ENCODE measurements at regions not wholly inside any gene's neighbourhood (a gene's known extent, or its start where the extent isn't known, plus 50 kb on each side); places are given as distances from the start of the nearest gene placed in this dataset.

GRCh38 chr18:44290366-44290977, 390.2 kb upstream of the SETBP1 start:
- no TSS peak for BruUV-seq (replicated peaks)
- no peak for TF ChIP-seq CTCF (IDR thresholded peaks at IDR 0.05; ENCODE audit: unreplicated experiment)
- CTCF ChIA-PET: no interaction called here
- Mint-ChIP-seq H3K27me3 (ENCODE audit: unreplicated experiment) (no peaks in the 10 kb centered on the region), H3K36me3 (ENCODE audit: insufficient read depth, unreplicated experiment) (no peaks in the 10 kb centered on the region), H3K4me3 (ENCODE audit: low read depth, unreplicated experiment) (no peak overlapping the region), H3K9me3 (ENCODE audit: low read depth, unreplicated experiment) (no peaks in the 10 kb centered on the region), H3K4me1 (ENCODE audit: low read depth, unreplicated experiment) (no peaks in the 10 kb centered on the region), H3K27ac (ENCODE audit: unreplicated experiment) (no peak overlapping the region)
- no peak for DNase-seq
- intact Hi-C loops (cut with micrococcal nuclease; ENCODE audit: unreplicated experiment): no loop called here

- intact Hi-C loops (cut with micrococcal nuclease; ENCODE audit: unreplicated experiment): no loop called here
- H3K4me3 Mint-ChIP-seq (ENCODE audit: low read depth, unreplicated experiment): no peak overlapping the region
Observed at GRCh38 chr18:44298566-44298965, 382.1 kb upstream of the SETBP1 start.

GRCh38 chr18:44309185-44309584, 371.5 kb upstream of the SETBP1 start:
- no peak for DNase-seq
- Mint-ChIP-seq H3K27me3 (ENCODE audit: unreplicated experiment) (no peaks in the 10 kb centered on the region), H3K36me3 (ENCODE audit: insufficient read depth, unreplicated experiment) (no peaks in the 10 kb centered on the region), H3K4me1 (ENCODE audit: low read depth, unreplicated experiment) (peaks cover 23% of the 10 kb centered on the region), H3K9me3 (ENCODE audit: low read depth, unreplicated experiment) (no peaks in the 10 kb centered on the region), H3K4me3 (ENCODE audit: low read depth, unreplicated experiment) (no peak overlapping the region), H3K27ac (ENCODE audit: unreplicated experiment) (no peak overlapping the region)
- BruUV-seq (replicated peaks): no TSS peak
- CTCF ChIA-PET: interaction anchor here (0.6 to 0.8 kb wide), 2 partner anchors 15 to 56 kb away, joined by 3 read pairs; no protein-coding TSS in a partner anchor
- no peak for TF ChIP-seq CTCF (IDR thresholded peaks at IDR 0.05; ENCODE audit: unreplicated experiment)
- intact Hi-C loops (cut with micrococcal nuclease; ENCODE audit: unreplicated experiment): no loop called here

More at GRCh38 chr18:44298566-44298965, 382.1 kb upstream of the SETBP1 start:
- no peak for TF ChIP-seq CTCF (IDR thresholded peaks at IDR 0.05; ENCODE audit: unreplicated experiment)
- H3K9me3 Mint-ChIP-seq (ENCODE audit: low read depth, unreplicated experiment): no peaks in the 10 kb centered on the region
- BruUV-seq (replicated peaks): no TSS peak
- no peaks in the 10 kb centered on the region for H3K27me3 Mint-ChIP-seq (ENCODE audit: unreplicated experiment)
- DNase-seq: no peak
- no peaks in the 10 kb centered on the region for H3K36me3 Mint-ChIP-seq (ENCODE audit: insufficient read depth, unreplicated experiment)
- CTCF ChIA-PET: no interaction called here
- no peaks in the 10 kb centered on the region for H3K4me1 Mint-ChIP-seq (ENCODE audit: low read depth, unreplicated experiment)
- no peak overlapping the region for H3K27ac Mint-ChIP-seq (ENCODE audit: unreplicated experiment)

GRCh38 chr18:44320619-44321460, 359.8 kb upstream of the SETBP1 start:
- CTCF ChIA-PET: no interaction called here
- Mint-ChIP-seq H3K9me3 (ENCODE audit: low read depth, unreplicated experiment) (peaks cover 2% of the 10 kb centered on the region), H3K4me3 (ENCODE audit: low read depth, unreplicated experiment) (no peak overlapping the region), H3K27me3 (ENCODE audit: unreplicated experiment) (no peaks in the 10 kb centered on the region), H3K4me1 (ENCODE audit: low read depth, unreplicated experiment) (no peaks in the 10 kb centered on the region), H3K27ac (ENCODE audit: unreplicated experiment) (no peak overlapping the region), H3K36me3 (ENCODE audit: insufficient read depth, unreplicated experiment) (no peaks in the 10 kb centered on the region)
- TF ChIP-seq CTCF (IDR thresholded peaks at IDR 0.05; ENCODE audit: unreplicated experiment): no peak
- intact Hi-C loops (cut with micrococcal nuclease; ENCODE audit: unreplicated experiment): no loop called here
- no TSS peak for BruUV-seq (replicated peaks)
- DNase-seq: no peak
